GM21447 (cell line): ENCODE measurements at regions not wholly inside any gene's neighbourhood (a gene's known extent, or its start where the extent isn't known, plus 50 kb on each side); places are given as distances from the start of the nearest gene placed in this dataset.

ENCODE experiments used
- ATAC-seq: cut with Tn5 transposase; IDR thresholded peaks from one replicate; pipeline ENCODE4 v1.9.1; 2021; ENCODE audit not compliant: unreplicated experiment

DNA sequence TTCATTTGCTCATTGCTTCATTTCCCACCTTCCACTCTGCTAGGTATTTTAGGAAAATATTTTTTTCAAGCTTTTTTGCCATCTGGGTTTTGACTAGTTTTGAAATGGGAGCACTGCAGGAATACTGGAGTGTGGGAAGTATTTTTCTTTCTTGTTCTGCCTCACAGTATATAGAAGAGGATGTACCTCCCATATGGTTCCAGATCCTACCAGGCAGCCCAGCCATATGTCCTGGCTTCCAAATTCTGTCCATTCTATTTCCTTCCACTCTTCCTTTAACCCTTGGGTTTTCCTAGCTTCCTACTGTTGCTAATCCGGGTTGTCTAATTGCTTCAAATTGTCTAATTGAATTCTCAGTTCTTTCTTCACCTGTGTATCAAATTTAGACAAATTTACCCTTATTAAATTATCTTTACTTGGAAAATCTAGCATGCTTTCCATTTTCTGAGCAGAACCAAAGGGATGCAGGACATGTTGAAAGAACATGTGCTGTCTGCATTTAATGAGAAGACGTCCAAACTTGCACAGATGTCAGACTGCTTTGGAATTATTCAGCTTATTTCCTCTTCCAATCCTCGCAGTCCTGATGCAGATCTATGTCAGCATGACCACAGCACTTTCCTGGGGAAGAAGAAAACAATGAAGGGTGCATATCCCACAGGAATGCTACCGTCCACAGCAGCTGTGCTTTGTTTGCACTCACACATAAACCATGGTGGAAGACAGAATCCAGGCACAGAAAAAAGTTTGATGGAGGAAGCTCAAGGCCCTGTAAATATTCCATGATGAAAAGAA, 1273.9 kb upstream of the MAP3K7 start:
- ATAC-seq, result no peak

DNA sequence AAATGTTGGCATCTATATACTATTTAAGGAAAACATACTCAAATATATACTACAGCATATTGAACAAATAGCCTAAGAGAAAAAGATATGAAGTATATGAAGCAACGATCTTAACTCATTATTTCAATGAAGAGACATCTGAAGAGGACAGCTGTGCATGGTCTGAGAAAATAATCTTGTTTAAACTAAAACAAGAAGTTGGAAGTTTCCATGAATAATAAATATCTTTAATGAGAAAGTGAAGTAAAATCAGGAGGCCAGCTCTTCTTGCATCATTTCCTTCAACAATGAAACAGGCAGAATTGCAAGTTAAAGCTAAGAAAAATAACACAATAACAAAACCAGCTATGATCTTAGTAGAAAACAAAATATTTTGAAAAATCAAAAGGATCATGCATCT, 1265.4 kb upstream of the MAP3K7 start:
- ATAC-seq, result no peak

DNA sequence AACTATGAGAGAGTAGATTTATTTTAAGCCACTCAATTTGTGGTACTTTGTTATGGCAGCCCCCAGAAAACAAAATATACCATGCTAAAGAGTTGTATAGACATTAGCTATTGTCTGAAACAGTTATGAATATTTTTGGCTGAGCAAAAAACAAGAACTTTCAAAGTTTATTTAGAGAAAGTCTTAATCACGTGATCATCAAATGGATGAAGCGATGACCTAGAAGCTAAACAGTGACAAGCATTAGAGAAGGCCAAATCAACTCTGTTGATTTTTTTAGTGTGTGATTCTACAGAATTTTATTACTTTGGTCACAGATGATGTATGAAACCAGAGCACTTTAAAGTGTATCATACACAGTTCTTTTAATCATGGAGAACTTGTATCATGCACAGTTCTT, 1247.9 kb upstream of the MAP3K7 start:
- ATAC-seq, result no peak

DNA sequence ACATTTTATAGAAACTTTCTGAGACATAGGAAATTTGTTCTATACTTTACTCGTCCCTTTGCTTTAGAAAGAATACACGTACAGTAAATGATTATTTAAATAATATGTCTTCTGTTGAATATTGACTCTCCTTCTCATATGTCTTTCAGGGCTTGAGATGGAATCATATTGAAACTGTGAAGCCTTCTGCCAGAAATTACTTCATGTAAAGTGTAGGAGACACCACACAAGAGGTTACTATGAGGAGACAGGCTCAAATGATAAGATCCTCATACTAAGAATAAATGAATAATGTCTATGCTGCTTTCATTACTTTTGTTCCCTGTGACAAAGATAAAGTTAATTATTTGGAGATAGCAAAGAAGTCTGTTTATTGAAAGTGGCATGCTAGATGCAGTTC, 1240.3 kb upstream of the MAP3K7 start:
- no peak for ATAC-seq

DNA sequence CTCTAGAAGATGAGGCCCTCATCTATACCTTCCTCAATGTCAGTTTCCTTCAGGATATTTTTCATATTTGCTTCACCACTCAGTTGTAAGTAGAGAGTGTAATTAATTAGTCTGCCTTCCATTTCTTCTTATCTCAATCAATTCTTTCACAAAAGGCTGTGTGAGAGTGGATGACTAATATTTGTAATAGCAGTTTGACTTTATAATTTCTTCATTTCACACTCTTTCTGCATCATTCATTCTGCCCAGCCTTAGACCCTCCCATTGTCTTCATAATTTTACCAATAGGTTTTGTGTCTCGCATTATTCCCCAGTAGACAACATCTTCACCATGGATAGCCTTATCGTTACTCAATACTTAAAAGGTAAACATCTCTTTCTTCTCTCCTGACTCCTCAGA, 1239.3 kb upstream of the MAP3K7 start:
- ATAC-seq, result no peak

DNA sequence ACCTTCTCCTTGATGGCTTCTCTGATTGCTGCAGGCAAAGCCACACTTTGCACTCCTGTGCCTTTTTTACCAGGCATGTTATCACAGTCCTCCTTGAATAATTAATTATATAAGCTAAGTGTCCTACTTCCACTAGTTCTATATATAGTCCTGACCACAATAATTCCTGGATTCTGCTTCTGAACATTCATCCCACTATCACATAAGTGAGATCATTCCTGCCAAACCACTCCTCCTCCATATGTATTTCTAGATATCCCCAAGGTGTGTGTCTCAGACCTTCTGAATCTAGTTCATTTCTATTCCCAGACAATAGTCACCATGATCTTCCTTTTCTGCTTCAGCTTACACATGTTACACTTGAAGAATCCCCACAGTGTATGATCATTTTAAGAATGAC, 1237.5 kb upstream of the MAP3K7 start:
- no peak for ATAC-seq

DNA sequence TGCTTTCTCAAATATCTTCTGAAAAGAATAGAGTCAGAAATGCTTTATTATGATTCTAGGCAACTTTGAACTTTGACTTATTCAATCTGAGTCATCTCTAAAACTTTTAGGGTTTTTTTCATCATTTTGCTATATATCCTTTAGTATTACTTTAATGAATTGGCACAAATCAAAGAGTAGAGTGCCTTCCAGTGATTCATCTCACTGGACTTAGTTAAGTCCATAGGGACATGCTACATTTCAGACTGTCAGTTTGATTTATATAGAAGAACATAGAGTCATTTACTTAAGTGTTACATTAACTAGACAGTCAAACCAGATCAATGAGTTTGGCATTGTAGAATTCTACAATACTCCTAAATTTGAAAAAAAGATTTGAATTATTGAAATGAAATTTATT, 1235.7 kb upstream of the MAP3K7 start:
- ATAC-seq, result no peak

DNA sequence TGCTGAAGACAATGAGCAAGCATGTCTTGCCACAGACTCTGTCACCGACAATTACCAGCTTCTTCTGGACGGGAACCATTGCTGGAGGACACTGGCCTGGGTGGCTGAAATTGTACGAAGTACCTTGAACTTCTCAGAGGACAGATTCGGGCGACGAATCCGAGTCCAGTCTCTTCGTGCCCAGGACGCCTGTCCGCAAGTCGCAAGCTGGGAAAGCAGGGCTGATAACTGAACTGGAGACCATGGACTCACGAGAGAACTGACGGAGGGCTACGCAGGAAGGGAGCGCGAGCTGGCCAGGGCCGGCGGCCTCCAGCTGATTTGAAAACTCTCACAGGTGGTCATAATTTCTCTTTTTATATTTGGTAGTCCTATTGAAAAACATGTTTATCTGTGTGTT, 1229.5 kb upstream of the MAP3K7 start:
- ATAC-seq, result no peak

DNA sequence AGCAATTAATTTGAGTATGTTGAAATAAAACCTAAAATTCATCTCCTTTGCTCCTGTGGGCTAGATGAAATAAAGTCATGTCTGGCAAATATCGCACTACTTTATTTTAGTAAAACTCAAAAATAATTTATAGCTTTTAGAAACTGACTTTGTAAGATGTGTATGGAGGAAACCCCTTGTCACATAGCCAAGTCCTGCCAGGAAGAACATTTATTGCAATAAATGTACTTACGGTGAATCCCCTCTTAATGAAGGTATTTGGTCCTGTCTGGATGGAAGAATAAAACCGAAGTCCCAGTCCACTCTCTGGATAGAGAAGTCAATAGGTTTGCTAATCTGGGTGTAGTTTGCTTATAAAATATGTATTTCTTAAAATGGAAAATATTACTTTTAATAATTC, 1226.8 kb upstream of the MAP3K7 start:
- no peak for ATAC-seq

DNA sequence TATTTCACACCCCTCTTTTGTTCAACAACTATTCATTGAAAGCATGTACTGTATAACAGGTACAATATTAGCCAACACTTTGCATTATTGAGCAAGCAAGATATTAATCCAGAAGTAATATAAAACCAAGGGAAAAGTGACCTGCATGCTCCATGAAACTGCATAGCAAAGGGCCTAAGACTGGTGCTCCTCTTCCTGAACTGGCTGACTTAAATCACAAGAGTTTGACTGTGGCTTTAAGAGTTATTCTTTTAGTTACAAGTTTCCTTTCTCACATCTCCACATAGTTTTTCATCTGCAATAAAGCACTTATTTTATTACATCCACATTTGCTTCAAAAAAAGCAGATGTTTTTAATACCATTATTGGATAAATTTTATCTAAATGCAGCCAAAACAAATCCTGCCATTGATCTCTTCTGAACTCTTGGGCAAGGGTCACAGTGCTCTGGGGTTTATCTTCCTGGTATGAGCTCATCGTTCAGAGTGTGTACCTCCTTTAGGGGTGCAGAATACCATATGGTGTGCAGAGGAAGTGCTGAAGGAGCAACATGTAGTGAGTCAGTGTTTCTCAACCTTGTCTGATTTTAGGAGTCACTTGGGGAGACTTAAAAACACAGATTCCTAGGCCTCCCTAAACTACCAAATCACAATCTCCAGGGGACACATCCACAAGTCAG, 1225.9 kb upstream of the MAP3K7 start:
- ATAC-seq, result no peak

DNA sequence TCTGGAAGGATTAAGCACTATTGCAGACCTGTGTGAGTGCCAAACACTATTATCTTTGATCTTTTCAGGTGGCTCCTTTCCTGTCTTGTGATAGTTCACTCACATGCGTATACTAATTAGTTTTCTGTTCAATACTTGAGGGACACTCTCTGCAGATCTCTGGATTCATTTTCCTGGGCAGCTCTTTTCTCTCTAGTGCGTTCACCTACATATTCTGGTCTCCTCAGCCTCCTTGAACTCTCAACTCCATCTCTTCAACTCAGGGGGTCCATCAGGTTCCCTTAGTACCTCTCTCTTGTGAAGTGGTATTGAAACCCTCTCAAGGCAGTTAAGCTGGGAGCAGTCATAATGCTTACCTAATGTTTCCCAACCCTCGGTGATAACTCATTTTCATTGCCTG, 1218.1 kb upstream of the MAP3K7 start:
- no peak for ATAC-seq

DNA sequence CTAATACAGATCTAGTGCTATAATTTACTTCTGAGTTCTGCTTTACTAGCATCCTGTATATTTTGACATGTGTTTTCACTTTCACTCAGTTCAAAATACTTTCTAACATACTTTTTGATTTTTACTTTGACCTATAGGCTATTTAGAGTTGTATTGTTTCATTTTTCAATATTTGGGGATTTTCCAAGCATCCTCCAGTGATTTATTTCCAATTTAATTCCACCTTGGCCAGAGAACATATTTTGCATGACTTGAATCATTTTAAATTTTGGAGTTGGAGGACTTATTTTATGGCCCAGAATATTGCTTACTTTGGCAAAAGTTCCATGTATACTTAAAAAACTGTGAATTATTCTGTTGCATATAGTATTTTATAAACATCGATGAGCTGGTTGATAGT, 1215.6 kb upstream of the MAP3K7 start:
- no peak for ATAC-seq

DNA sequence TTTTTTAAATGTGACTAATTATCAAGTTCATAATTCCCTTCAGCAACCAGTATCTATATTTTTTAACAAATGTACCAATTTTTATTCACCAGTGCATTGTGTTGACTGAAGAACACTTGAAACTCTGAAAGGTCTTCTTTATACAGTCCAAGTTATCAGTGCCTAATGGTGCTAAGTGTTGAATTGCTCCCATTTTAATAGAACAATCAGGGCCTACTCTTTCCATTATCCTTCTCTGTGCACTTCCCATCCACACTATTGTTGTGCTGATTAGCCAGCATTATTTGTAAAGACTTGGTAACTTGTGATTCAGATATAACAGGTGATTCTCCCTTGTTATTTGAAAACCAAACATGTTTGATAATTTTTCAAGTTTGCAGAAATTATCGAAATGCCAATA, 1209.7 kb upstream of the MAP3K7 start:
- no peak for ATAC-seq

DNA sequence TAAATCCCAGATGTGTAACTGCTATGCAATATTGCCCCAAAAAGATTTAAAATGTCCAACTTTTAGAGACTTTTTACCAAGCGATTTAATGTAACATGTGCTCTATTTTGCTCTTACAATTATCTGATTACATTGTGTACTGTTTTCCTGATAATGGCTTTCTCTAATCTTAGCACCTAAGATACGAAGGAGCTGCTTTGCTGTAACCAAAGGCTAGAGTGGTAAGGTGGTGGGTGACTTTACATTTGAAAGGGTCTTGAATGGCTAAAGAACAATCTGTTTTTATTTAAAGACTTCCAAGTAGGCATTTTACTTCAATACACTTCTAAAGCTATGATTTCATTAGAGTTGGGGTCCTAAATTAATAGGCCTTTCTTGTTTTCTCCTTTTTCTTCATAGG, 1201.6 kb upstream of the MAP3K7 start:
- no peak for ATAC-seq

DNA sequence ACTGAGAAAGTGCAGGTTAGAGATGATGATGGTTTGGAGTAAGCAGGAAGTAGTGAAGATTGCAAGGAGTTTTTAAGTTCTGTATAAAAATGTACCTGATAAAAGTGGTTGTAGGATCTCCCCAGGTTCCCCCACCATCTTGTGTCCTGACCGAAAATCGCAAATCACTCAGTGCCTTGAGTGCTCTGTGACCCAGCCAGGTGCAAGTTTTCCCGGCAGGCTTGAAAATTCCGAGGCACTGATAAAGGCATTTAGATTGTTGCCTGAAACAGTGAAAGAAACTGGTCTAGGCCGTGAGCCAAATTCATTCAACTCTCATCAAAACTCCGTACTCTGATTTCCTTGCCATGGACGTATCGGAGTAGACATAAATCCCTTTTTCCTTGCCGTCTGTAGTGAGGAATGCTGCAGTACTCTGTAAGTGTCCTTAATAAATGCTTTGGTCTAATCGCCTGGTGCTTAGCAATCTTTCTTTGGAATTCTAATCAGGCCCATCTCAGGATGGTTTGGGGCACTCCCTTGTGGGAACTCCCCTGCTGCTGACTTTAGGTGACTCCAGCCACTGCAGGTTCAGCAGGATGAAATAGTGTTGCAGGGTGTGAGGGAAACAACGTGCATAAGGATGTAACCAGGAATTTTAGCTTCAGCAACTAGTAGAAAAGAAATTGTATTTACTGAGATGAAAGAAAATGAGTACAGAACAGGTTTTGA, 1199.8 kb upstream of the MAP3K7 start:
- no peak for ATAC-seq

DNA sequence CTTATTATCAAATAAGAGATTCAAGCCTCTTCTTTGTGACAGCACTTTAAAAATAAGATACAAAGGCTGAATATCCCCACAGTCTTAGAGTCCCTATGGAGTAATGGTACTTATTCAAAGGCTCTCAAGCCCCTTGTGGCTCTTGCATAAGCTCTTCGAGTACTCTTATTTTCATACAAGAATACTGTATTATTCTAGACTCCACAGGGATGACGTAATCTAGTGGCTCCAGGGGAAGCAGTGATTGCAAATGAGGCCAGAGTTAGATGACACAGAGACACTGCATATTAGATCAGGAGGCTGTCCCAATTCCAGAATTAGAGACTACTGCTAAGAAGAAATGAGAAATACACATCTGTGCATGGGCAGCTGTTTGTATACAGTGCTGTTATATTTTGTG, 1195.9 kb upstream of the MAP3K7 start:
- no peak for ATAC-seq

DNA sequence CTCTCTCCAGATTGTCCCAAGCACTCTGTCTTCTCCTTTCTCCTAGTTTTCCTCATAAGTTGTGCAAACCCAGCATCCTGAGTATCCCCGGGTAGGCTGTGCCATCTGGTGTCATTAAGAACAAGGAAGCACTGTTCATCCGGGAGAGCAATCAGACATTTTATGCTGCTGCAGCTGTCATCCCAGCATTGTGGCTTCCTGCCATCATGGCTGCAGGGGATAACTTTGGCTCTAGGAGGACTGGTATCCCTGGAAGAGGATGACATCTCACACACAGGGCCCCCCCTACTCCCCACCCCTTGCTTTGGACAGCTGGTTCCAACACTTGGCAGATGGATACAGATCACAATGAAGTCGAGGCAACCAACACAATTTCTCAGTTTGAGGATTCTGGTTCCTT, 1195.1 kb upstream of the MAP3K7 start:
- no peak for ATAC-seq

DNA sequence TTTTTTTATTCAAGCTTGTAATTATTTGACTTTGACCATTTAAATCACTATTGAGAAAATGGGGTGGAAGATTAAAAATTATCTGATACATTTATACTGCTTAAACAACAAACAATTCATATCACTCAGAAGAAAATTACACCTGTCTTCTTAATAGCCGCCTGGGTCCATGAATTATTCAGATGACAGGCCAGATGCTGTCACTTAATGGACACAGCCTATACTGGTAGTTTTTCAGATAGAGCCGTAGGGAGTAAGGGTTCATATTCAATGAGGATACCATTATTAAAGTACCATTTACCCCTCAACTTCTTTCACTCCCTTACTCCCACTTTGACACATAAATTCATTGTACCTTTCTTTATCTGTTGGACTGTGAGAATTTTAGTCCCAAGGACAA, 1193.4 kb upstream of the MAP3K7 start:
- no peak for ATAC-seq

DNA sequence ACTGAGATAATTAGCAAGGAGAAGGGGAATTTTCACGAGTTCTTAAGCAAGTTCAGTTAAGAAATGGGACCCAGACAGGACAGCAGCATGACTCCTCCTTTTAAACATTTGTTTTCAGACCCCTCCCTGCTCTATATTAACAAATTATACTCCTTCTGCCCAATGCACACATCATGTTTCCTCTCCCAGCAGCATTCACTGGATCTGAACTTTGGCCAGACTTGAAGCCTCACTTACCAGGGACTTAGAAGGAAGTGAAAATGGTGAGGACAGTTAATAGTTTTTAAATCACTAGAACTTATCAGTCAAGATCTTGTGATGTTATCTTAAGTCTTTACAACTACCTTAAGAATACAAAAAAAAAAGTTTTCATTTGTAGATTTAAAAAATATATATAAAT, 1174.7 kb upstream of the MAP3K7 start:
- ATAC-seq, result no peak

DNA sequence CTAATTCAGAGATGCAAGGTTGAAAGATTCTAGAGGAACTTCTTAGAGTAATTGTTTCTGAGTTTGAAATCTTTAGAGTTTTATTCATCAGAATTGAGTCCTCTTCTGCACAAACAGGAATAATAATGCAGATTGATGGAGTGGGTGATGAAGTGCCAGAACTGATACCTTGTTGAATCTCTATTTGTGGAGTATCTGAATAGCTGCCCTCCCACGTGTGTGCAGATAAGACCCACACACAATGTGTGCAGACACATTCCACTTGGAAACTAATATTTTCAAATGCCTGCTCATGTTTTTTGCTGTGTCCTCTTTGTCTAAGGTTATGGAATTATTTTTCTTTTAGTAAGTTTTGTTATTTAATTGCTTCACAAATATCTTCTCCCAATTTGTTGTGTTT, 1167.8 kb upstream of the MAP3K7 start:
- no peak for ATAC-seq

DNA sequence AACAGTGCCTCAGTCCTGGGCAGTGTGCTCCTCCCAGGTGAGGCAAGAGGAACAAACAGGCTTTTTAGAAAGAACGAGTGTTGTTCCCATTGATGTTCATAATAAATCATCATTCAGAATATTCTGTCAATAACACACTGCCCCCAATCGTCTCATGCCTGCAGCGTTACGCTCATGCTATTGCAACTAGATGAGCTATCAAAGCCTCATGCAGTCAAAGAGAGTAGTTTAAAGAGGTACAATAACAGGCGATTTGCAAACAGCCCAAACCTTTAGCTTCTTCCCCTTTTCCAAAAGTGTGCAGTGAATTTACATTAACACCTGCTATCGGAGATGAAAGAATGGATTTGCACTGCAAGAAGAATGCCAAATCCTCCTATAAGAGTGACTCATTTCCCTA, 1164.7 kb upstream of the MAP3K7 start:
- ATAC-seq, result no peak

DNA sequence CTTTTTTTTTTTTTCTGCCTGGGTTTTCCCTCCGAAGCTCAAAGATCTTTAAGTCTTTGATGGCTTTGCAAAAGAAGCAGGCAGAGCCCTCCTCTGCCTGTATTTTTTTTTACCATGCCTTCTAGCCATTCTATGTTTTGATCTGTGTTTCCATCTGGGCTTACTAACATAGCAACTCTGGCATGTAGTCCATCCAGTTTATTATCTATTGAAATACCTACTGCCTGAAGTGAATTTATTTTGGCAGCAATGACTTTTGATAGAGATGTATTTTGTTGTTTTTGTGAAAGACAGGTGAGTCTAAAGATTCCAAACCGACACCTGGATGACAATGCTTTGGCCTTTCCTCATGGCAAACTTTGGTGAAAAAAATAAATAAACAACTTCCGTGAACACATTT, 1157.7 kb upstream of the MAP3K7 start:
- no peak for ATAC-seq
